ENCODE measurements at regions not wholly inside any gene's neighbourhood (a gene's known extent, or its start where the extent isn't known, plus 50 kb on each side); places are given as distances from the start of the nearest gene placed in this dataset.

DNA sequence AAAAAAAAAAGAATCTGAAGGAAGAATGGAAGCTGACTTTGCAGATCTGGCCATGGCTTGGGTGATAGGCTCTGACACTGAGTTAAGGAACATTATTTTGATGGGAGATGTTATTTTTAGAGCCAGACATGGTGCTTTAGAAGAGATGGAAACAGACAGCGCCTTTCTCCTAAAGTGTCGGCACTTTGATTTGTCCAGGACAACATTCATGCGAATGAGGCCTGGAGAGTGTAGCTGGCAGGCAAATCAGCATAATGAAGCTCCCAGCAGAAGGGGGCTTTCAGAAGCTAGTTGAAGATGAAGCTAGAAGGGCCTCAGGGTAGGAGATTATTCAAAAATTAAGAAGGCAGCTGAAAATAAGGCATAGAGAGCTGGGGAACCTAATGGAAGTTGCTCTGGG, 397.7 kb downstream of the RWDD3 start:
- TF ChIP-seq, protein P1, sequence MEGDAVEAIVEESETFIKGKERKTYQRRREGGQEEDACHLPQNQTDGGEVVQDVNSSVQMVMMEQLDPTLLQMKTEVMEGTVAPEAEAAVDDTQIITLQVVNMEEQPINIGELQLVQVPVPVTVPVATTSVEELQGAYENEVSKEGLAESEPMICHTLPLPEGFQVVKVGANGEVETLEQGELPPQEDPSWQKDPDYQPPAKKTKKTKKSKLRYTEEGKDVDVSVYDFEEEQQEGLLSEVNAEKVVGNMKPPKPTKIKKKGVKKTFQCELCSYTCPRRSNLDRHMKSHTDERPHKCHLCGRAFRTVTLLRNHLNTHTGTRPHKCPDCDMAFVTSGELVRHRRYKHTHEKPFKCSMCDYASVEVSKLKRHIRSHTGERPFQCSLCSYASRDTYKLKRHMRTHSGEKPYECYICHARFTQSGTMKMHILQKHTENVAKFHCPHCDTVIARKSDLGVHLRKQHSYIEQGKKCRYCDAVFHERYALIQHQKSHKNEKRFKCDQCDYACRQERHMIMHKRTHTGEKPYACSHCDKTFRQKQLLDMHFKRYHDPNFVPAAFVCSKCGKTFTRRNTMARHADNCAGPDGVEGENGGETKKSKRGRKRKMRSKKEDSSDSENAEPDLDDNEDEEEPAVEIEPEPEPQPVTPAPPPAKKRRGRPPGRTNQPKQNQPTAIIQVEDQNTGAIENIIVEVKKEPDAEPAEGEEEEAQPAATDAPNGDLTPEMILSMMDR (IDR thresholded peaks at IDR 0.05 in 4 of 5, conservative IDR thresholded peaks at IDR 0.05 in 1 of 5) = no peak
- no peak for TF ChIP-seq POLR2A (IDR thresholded peaks at IDR 0.05)

Data from gastrocnemius medialis (tissue), 4 donors.